HG02571 (cell line): ENCODE measurements at regions not wholly inside any gene's neighbourhood (a gene's known extent, or its start where the extent isn't known, plus 50 kb on each side); places are given as distances from the start of the nearest gene placed in this dataset.

Source experiments
- ATAC-seq: cut with Tn5 transposase; IDR thresholded peaks from one replicate; pipeline ENCODE4 v1.9.1; 2021; ENCODE audit warnings: mild to moderate bottlenecking, moderate library complexity; ENCODE audit not compliant: unreplicated experiment

DNA sequence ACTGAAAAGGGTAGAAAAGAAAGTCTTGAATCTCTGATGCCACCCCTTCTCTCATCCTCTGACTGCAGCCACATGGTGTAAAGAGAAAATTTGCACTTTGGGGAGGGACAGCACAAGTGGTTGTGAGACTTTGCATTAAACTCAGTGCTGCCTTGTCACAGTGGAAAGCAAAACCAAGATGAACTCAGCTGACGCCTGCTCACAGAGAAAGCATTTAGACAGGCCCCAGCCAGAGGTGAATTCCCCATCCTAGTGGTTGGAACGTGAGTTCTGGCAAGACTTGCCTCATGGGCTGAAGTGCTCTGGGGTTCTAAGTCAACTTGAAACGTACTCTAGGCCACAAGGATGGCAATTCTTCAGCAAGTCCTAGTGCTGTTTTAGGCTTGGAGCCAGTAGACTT, 1101.4 kb downstream of the ADGRL3 start:
- no peak for ATAC-seq

DNA sequence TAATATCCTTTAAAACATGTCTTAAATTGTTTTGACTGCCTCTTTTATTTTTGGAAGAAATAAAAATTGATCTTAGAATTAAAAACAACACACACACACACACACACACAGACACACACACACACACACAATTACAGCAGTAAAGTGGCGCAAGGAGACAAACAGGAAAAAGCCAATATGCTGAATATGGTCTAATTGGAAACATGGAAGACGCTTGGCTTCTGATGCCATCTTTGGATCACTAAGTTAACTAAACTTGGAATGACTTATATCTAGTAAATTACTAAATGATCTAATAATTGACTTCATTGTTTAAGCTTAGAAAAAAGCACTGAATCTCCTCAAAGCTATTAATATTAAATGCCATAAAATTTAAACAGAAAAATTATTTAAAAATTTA, 1093.4 kb downstream of the ADGRL3 start:
- no peak for ATAC-seq

DNA sequence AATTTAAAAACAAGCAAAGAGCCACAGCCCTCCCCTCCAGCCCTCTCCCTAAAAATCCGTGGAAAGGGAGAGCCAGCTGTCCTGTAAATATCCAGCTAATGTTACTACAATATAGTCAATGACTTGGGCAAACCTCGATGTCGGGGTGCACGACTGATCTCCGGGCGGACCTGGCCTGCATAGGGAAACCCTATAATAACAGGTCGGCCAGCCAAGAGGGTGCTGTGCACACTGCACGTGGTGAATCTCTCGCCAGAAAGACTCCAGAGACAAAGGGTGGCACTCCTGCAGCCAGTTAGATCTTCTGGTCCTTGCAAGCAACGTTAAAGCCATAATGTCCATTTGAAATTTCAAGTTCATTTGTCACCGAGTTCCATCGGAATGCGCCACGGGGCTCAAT, 1092.8 kb downstream of the ADGRL3 start:
- no peak for ATAC-seq

DNA sequence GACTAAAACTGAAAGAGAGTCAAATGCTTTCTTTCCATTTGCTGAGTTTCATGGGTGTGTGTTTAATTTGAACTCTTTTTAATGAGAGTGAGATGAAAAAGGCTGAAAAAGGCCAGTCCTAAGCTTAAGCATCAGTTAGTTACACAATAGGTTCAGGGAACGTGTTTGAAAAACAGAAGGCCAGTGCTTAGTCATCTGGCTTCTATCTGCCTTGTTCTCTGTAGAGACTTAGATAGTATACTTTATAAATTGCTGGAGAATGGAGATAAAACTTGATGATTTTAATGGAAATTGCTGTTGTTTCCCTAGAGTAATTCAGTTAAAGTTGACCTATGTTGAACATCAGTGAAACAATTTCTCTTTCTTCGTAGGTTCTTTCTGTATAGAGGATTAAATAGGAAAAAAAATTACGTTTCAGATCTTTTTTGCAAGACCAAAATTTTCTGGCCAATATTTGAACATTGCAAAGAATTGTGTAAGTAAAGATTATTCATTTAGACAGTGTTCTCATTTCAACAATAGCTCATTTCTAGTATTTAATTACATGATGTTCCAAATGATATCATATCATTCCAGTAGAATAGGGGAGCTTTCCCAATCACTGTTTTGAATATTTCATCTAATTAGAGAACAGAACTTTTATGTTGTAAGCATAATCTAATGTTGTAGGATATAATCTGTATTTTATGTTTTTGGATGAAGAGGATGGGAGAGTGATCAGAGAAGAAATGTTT, 1088.8 kb downstream of the ADGRL3 start:
- ATAC-seq, result no peak

DNA sequence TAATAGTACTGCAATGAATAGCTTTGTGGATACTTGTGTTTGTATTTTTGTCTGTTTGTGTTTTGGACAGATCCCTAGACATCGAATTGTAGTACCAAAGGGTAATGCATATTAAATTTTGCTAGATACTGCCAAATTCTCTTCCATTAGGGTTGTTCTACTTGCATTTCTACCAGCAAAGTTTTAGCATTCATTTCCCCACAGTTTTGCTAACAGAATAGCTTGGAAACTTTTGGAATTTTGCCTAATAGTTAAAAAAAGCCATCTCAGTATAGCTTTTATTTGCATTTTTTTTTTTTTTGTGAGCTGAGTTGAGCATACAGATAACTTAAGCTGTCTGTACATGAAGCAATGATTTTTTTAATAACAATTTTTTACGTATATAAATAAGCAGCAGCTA, 1084.9 kb downstream of the ADGRL3 start:
- no peak for ATAC-seq

DNA sequence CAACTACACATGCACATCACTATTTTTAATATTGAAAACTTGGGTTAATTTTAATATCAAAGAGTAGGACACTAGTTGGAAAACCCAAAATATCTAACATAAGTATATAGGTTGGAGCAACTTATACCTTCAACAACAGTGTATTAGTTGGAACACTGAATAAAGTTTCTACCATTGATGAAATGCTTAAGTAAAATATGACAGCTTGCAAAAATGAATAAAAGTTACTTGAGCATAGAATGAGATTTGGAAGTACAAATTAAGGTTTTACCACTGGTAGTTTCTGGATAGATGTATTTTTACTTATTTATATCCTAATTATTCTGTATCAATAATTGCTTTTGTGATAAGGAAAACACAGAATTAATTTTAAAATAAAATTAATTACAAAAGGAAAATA, 1079.6 kb downstream of the ADGRL3 start:
- no peak for ATAC-seq

DNA sequence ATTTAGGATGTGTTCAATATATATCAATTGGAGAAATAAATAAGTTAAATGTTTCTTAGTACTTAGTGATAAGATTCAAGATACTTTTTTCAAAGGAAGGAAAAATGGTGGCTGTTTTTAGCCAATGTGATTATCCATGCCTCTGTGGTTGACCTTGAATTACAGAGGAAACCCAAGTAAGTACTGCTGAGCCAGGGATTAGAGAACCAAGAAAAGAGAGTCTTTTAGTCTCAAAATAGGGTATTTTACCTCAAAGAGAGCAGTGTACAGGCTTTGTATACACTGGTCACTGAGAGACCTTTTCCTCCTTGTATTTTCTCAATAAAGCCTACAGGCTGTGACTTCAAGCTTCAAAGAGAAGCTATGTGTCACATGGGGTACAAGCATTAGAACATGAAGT, 1075.3 kb downstream of the ADGRL3 start:
- no peak for ATAC-seq

DNA sequence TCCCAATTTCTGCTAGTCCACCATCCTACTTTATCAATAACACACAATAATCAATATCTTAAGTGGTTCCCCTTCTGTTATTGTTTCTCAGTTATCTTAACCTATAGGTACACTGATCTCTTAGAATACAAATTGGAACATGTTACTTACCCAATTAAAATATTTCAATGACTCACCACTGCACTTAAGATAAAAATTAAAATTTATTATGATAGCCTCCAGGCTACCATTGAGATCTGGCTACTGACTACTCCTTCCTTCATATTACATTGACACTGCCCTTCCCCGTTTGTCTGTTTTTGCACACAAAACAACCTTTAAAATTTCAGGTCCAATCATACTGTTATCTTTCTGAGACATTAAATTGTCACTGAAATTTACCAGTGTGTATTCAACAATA, 1074.7 kb downstream of the ADGRL3 start:
- ATAC-seq, result no peak

DNA sequence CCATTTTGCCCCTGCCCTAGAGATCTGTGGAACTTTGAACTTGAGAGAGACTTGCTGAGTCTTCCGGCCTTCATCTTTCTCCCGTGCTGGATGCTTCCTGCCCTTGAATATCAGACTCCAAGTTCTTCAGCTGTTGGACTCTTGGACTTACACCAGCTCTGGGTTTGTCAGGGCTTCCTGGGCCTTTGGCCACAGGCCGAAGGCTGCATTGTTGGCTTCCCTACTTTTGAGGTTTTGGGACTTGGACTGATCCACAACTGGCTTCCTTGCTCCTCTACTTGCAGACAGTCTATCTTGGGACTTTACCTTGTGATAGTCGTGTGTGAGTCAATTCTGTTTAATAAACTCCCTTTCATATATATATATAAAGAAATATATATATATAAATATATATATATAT, 1071.0 kb downstream of the ADGRL3 start:
- ATAC-seq, result no peak

DNA sequence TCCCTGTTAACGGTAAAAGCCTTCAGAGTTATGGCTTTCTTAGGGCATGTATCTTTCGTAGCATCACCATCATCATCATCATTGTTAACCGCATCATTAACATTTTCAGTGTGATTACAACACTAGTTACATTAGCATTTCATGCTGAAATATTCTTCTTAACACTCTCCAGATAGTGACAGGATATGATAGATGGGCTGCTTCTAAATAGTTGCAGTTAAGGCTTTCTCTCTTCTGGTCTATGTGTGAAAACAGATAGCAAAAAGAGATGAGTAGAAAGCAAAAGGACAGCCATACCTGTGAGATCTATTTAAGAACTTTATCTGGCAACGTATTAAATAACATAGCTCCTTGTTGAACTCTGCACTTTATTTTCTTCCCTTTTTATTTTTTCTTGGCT, 1069.8 kb downstream of the ADGRL3 start:
- no peak for ATAC-seq

DNA sequence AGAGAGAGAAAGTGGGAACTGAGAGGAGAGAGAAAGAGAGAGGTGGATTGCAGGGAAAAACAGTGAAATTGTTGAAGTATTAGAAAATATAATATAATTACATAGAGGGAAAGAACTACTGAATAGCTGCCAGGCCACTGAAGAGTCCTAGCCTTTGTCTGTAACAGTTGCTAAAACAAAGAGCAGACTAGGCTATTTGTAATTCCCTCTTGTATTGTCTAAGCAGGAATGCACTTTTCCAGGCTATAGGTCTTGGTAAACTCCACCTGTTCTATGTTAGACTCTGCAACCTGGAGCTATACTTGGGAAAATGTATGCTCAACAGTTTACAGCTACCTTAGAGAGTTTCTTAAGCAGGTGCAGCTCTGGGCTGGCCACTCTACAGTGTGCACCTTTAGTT, 1063.3 kb downstream of the ADGRL3 start:
- no peak for ATAC-seq

DNA sequence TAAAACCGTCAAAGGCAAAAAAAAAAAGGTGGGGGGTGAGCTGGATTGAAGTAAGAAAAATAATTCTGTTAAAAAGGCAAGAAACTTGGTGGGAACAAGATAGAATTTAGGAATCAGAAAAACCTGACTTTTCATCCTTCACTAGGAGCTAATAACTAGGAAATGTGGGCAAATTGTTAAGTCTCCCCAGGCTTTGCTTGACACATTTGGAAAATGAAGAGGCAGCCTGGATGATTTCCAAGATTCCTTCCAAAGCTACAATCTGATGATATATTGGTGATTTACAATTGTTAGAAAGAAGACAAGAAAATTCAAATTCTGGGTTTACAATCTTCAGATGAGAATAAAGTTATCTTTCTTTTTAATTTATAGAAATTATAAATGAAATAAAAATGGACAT, 1062.5 kb downstream of the ADGRL3 start:
- no peak for ATAC-seq

DNA sequence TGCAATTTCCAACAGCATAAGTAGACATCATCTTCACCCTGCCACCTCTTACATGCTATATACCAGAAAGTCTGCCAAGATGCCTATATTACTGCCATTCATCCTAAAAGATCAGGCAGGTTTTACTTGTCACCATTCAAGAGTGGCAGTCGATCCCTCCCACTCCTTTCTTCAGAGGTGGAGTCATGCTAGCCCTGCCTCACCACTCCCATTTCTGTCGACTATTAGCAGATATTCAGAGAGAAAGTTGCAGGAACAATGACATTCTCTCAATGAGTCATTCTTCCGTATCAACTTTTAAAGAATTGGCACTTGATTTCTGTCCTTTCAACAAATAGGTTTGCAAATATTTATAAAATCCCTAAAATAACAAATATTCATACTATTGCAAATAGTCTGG, 1060.1 kb downstream of the ADGRL3 start:
- ATAC-seq, result no peak

DNA sequence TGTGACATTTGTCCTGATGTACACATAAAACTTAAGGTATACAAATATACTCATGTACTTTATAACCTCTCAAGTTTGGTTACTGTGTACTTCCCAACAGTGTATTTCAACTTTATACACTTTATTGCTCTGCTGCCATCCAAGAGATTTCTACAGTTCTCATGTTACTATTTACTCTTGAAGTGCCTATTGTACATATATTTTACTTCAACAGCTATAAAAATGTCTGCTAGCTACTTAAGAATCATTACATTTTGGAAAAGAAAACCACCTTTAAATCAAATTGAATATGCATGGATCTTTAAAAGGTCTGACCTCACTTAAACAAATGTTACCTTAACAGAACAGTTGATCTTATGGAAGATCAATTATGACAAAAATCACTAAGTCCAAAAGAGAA, 1056.4 kb downstream of the ADGRL3 start:
- ATAC-seq, result no peak

DNA sequence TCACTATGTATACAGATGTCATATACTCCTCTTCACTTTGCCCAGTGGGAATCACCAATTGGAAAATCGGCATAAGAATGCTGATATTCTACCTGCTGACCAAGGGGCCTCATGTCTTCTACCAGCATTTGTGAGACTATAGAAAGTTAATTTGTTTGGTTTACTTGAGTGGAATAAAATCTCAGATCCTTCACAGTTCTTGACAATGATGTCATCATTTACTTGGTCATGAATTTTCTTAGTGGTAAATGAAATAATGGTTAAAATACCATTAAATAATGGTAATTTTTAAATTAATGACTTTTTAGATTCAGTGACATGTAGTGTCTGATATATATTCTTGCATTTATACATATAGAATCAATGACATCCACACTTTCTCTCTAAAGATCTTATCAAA, 1052.6 kb downstream of the ADGRL3 start:
- no peak for ATAC-seq

DNA sequence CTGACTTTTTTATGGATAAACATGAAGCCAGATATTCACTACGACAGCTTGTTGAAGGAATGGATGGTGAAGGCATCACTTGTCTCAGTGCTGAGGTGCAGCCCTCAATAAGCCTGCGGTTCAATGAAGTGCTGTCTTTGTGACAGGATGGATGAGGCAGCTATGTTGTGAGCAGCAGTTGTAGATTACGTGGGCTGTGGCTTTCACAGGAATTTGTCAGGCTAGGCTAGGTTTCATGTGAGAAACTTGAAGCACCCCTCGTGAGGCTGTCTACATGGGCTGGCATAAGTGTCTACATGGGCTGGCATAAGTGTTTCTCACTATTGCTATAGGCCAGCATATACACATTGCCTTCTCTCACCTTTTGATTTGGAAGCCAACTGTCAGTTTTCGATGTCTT, 1050.0 kb downstream of the ADGRL3 start:
- ATAC-seq, result no peak

DNA sequence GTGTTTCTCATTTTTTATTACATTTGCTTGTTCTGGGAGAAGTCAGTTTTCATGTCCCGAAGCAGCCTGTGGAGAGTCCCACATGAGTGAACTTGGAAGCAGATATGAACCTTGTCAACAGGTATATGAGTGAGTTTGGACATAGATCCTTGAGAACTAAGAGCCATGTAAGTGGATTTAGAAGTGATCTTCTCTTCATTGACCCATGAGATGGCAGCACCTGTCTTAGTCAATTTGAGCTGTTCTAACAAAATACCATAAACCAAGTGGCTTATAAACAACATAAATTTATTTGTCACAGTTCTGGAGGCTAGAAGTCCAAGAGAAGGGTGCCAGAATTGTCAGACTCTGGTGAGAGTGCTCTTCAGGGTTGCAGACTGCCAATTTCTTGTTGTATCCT, 1043.8 kb downstream of the ADGRL3 start:
- ATAC-seq, result no peak

DNA sequence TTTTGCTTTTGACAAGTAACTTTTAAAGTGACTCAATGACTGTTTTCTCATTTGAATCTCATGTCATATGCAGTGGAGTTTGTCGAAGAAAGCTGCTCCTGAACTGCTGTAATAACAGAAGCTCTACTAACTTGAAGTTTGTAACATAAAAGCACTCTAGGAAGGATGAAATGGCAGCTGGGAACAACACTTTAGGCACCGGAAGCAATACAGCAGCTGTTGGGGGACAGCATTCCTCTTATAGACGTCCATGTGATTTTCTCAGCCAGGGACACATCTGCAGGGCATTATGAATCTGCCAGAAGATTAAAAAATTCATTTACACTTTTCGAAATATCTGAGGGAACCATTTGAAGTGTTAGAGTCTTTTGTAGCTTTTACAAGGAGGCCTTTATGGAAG, 1035.8 kb downstream of the ADGRL3 start:
- no peak for ATAC-seq

DNA sequence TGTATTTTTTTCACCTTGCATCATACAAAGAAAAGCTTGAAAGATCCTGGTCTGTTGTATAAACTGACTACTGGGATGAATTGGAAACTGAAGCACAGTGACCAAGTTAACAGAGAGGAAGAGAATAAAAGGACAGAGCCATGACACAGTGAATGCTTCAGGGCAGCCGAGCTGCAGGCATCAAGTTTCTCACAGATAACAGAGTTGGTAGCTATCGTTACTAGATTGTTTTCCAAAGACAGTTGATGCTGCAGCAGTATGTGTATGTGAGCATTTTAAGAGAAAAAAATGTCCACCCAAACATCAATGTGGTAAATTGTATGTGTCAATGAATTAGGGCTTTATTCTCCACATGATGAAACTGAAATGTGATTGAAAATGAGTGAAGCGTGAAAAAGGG, 1032.7 kb downstream of the ADGRL3 start:
- ATAC-seq, result no peak

DNA sequence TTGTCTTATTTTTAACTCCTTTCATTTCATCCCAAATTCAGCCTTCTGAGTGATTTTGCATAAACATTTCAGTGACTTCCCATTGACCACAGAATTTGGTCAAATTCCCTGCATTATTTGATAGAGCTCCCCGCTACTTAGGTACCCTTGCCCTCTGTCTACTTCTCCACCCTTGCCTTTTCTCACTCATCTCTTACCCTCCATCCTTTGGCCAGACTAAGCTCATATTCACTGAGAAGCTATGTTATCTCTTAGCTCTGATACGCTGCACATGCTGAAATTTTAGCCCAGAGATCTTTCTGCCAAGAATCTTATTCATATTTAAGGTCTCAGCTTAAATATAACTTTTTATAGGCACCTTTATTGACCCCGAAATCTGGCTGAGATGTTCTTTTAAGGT, 1031.9 kb downstream of the ADGRL3 start:
- ATAC-seq, result no peak

DNA sequence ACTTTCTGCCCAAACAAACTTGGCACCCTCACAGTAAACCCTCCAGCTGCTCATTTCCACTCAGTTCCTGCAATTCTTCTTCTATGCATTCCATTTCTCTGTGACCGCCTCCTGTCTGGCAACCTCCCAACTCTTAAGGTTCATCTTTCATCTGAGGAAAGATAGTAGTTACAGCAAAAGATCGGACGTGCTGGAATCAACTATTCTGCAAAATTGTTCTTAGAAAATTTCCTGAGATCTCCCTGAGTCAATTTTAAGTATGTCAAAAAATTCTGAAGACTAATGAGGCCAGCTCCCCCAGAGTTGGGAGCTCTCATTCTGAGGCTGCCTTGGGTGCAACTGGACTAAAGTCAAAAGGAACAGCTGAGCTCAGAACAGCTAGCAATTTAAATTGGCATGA, 1026.0 kb downstream of the ADGRL3 start:
- no peak for ATAC-seq

DNA sequence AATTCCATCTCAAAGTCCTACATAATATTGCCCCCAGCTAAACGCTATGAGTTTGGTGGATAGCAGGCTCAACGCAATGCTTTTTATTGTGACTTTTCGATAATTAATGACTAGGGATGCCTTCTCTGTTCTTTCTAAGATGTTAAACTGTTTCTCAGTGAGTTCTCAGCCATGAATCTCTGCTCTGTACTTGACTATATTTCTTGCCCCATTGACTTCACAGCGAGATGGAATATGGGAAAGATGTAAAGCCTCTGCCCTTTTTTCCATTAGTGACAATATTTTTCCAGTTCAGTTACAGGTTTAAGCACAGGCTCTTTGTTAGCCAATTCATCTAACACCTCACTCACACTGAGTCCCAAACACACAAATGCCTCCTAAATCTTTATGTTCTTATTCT, 1022.0 kb downstream of the ADGRL3 start:
- ATAC-seq, result no peak

DNA sequence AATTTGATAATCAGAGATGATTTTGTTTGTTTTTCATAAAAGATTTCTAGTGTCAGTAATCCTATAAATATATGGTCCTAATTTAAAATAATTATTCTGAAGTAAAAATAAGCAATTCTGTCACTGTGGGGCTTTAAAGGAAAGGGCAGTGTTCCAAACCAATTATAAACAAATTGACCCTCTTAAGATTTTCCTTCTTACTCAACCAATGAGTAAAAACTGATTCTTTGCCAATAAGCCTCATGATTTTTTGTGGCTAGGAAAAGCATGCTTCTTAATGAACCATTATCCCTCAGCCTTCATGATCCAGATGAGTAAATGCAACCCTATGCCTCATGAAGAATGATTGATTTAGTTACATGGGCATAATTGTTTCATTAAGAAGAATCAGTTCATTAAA, 1010.4 kb downstream of the ADGRL3 start:
- no peak for ATAC-seq
